Fibroblast of lung (primary cell): ENCODE measurements at regions not wholly inside any gene's neighbourhood (a gene's known extent, or its start where the extent isn't known, plus 50 kb on each side); places are given as distances from the start of the nearest gene placed in this dataset.

Experiments
- DNase-seq, 2 donors: peaks; one replicate each; pipeline versions ENCODE4 v3.0.0 to v3.0.0-alpha.2; 2010; ENCODE audit warnings: low read depth in 2 of 2
- H2AFZ ChIP-seq: 2 replicates; pipeline ENCODE4 v1.5.1; 2012; ENCODE audit warnings: low read length, control low read depth, inconsistent platforms
- H3K27ac ChIP-seq: 2 replicates; pipeline ENCODE4 v1.5.1; 2011; ENCODE audit warnings: low read length, control low read depth; ENCODE audit not compliant: insufficient read depth
- H3K27me3 ChIP-seq: 2 replicates; pipeline ENCODE4 v1.5.1; 2011; ENCODE audit warnings: mild to moderate bottlenecking, low read length; ENCODE audit not compliant: control insufficient read depth, insufficient read depth
- H3K36me3 ChIP-seq: 2 replicates; pipeline ENCODE4 v1.5.1; 2011; ENCODE audit warnings: low read length; ENCODE audit not compliant: control insufficient read depth, insufficient read depth
- H3K4me1 ChIP-seq: 2 replicates; pipeline ENCODE4 v1.5.1; 2011; ENCODE audit warnings: low read length; ENCODE audit not compliant: control insufficient read depth, insufficient read depth; ENCODE audit errors: extremely low read depth
- H3K4me2 ChIP-seq: 2 replicates; pipeline ENCODE4 v1.5.1; 2011; ENCODE audit warnings: low read length, control low read depth; ENCODE audit not compliant: insufficient read depth; ENCODE audit errors: extremely low read depth
- H3K4me3 ChIP-seq, 4 experiments: fragments of 200-600 bp in 1 of 4; sonication (generic) in 1 of 4; replicated peaks in 1 of 4; 2 replicates each; pipeline ENCODE4 v1.5.1; 2011 to 2016; ENCODE audit warnings: low read length in 4 of 4, low read depth in 3 of 4, mild to moderate bottlenecking in 3 of 4, control low read depth in 2 of 4, inconsistent platforms in 1 of 4, mixed read lengths in 1 of 4; ENCODE audit not compliant: insufficient read depth in 1 of 4; ENCODE audit errors: control extremely low read depth in 1 of 4
- H3K79me2 ChIP-seq: 2 replicates; pipeline ENCODE4 v1.5.1; 2012; ENCODE audit warnings: mild to moderate bottlenecking, low read length, inconsistent platforms; ENCODE audit not compliant: control insufficient read depth, insufficient read depth
- H3K9ac ChIP-seq: 2 replicates; pipeline ENCODE4 v1.5.1; 2011; ENCODE audit warnings: mild to moderate bottlenecking, low read length, control low read depth; ENCODE audit not compliant: insufficient read depth
- H3K9me3 ChIP-seq: 2 replicates; pipeline ENCODE4 v1.5.1; 2012; ENCODE audit warnings: low read depth, low read length; ENCODE audit not compliant: control insufficient read depth, insufficient read depth
- H4K20me1 ChIP-seq: 2 replicates; pipeline ENCODE4 v1.5.1; 2011; ENCODE audit warnings: low read length; ENCODE audit not compliant: control insufficient read depth, insufficient read depth; ENCODE audit errors: extremely low read depth
- CTCF ChIP-seq, 2 donors: IDR thresholded peaks in 1 of 2; conservative IDR thresholded peaks in 1 of 2; 1 replicate in 1 of 2; 2 replicates in 1 of 2; pipeline ENCODE4 v1.5.1; 2011 to 2012; ENCODE audit warnings: low read length in 2 of 2, control low read depth in 1 of 2, inconsistent platforms in 1 of 2, low read depth in 1 of 2, mild to moderate bottlenecking in 1 of 2
- EZH2 ChIP-seq: IDR thresholded peaks from 2 replicates; pipeline ENCODE4 v1.5.1; 2012; ENCODE audit warnings: low read length, control low read depth, mild to moderate bottlenecking; ENCODE audit errors: missing control alignments

DNA sequence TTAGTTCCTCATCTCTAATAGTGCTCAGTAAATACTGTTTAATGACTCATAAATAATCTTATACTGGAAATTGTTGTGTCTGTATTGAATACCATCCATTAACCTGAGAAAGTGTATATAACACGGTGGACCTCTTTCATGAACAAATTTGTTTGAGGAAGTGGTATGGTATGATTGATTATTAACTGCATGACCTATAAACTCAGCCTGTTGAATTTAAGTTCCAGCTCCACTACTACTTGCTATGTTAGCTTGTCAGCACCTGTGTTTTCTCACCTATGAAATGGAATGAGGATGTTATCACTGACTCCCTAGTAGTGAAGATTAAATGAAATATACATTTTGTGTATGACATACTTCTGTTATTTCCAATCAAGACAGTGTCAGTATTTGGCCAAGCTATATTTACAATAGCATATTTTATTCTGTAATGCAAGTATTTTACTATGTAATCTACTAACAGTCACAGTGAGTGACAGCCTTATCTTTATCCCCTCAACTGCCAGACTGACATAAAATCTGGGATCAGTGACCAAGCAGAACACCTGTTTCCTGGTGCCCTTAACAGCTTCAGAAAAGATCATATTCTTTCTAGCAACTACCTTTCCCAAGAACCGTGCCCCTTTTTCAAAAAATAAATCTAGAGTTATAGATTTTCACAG lies 77.3 kb upstream of the ITGA1 start:
- H3K4me1 ChIP-seq = peaks cover 8% of the 10 kb centered on the region
- H3K4me3 ChIP-seq = no peak overlapping the region
- H3K79me2 ChIP-seq = no peaks in the 10 kb centered on the region
- H3K4me2 ChIP-seq = no peak overlapping the region
- no peak overlapping the region for H3K9ac ChIP-seq
- no peak for TF ChIP-seq CTCF (conservative IDR thresholded peaks at IDR 0.05 in 1 of 2, IDR thresholded peaks at IDR 0.05 in 1 of 2; ENCODE audit: low read depth in 1 of 2, low read length in 2 of 2)
- no peak for TF ChIP-seq EZH2
- no peaks in the 10 kb centered on the region for H4K20me1 ChIP-seq
- no peak for DNase-seq
- H3K27ac ChIP-seq = no peak overlapping the region
- no peaks in the 10 kb centered on the region for H3K27me3 ChIP-seq
- H3K9me3 ChIP-seq = no peaks in the 10 kb centered on the region
- H2AFZ ChIP-seq = no peak overlapping the region
- H3K36me3 ChIP-seq = no peaks in the 10 kb centered on the region

DNA sequence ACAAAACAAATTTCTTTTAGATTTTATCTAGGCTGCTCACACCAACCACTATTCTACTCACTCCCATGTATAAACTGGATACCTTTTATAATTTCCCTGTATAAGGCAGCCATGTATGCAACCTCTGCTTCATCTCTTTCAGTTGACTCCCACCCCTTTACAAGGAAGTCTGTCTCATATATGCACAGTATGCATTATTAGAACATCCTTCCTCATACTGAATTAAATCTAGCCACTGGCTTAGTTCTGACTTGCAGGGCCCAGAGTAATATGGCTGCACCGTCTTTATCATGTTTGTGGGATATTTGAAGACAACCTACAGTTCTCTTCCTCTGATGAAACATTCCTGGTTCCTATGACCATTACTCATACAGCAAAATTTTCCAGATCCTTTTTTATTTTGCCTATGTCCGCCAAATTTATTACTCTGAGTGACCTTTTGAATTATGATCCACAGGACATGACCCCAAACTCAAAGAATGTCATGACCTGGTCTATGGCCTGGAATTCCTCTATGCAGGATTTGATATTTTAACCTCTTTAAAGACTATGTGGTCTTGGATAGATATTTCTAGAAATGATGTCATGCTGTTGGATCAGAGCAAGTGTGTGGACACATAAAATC lies 76.6 kb upstream of the ITGA1 start:
- H3K79me2 ChIP-seq = no peaks in the 10 kb centered on the region
- H3K9me3 ChIP-seq = no peaks in the 10 kb centered on the region
- no peak overlapping the region for H2AFZ ChIP-seq
- no peak overlapping the region for H3K4me2 ChIP-seq
- H3K4me1 ChIP-seq = peaks cover 8% of the 10 kb centered on the region
- no peak overlapping the region for H3K27ac ChIP-seq
- no peaks in the 10 kb centered on the region for H3K27me3 ChIP-seq
- no peaks in the 10 kb centered on the region for H4K20me1 ChIP-seq
- no peak overlapping the region for H3K9ac ChIP-seq
- no peak overlapping the region for H3K4me3 ChIP-seq
- peak; percentile 11 to 17 for DNase-seq
- TF ChIP-seq CTCF (conservative IDR thresholded peaks at IDR 0.05 in 1 of 2, IDR thresholded peaks at IDR 0.05 in 1 of 2; ENCODE audit: low read depth in 1 of 2, low read length in 2 of 2) = no peak
- no peaks in the 10 kb centered on the region for H3K36me3 ChIP-seq

DNA sequence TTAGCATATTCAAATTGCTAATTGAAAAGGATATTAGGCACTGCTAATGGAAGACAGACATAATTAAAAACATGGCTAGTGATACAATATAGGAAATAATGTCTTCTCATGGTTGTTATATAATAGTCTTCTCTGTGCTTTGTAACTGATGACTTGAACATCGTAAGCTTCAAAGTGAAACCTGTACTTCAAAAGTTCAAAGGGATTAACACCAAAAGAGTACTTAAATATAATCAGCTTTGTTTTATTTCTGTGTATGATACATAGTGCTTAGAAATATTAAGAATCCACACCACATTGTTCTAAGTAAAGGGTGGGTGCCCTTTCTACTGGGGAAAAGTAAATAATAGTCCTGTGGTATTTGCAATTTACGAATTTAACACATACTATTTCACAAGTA lies 75.4 kb upstream of the ITGA1 start:
- Histone ChIP-seq H3K9me3 (no peaks in the 10 kb centered on the region), H3K27me3 (no peaks in the 10 kb centered on the region), H2AFZ (no peak overlapping the region), H3K27ac (no peak overlapping the region), H3K4me3 (no peak overlapping the region), H3K4me2 (no peak overlapping the region), H3K36me3 (no peaks in the 10 kb centered on the region), H3K9ac (no peak overlapping the region), H3K4me1 (peaks cover 8% of the 10 kb centered on the region), H4K20me1 (no peaks in the 10 kb centered on the region), H3K79me2 (no peaks in the 10 kb centered on the region)
- TF ChIP-seq CTCF (conservative IDR thresholded peaks at IDR 0.05 in 1 of 2, IDR thresholded peaks at IDR 0.05 in 1 of 2; ENCODE audit: low read depth in 1 of 2, low read length in 2 of 2) = no peak
- no peak for TF ChIP-seq EZH2
- no peak for DNase-seq
